NOMO-1 treated with dmso at 0.1 percent for 144 hours (cell line): ENCODE measurements at regions not wholly inside any gene's neighbourhood (a gene's known extent, or its start where the extent isn't known, plus 50 kb on each side); places are given as distances from the start of the nearest gene placed in this dataset.

ENCODE experiments used
- DNase-seq: peaks from one replicate; lab custom pipeline; 2025; ENCODE audit not compliant: unreplicated experiment; lab: John Stamatoyannopoulos, UW

- no peak for DNase-seq
Measured at GRCh38 chr12:22740656-22741355, 115.8 kb downstream of the ETNK1 start.

GRCh38 chr12:22743700-22744099 is 118.7 kb downstream of the ETNK1 start:
- no peak for DNase-seq

- DNase-seq = no peak
Measured at GRCh38 chr12:22744197-22744596, 119.2 kb downstream of the ETNK1 start.

GRCh38 chr12:22746720-22747119 is 121.7 kb downstream of the ETNK1 start:
- DNase-seq = no peak

- DNase-seq = peak; percentile 1
Measured at GRCh38 chr12:22755629-22756028, 130.7 kb downstream of the ETNK1 start.

- no peak for DNase-seq
Measured at GRCh38 chr12:22759769-22760674, 135.1 kb downstream of the ETNK1 start.

- no peak for DNase-seq
Measured at GRCh38 chr12:22765421-22766130, 140.6 kb downstream of the ETNK1 start.

- no peak for DNase-seq
Measured at GRCh38 chr12:22766911-22767420, 142.0 kb downstream of the ETNK1 start.

- DNase-seq = no peak
Measured at GRCh38 chr12:22781339-22781738, 156.4 kb downstream of the ETNK1 start.

GRCh38 chr12:22787557-22787956 is 162.6 kb downstream of the ETNK1 start:
- DNase-seq = no peak

GRCh38 chr12:22788913-22789312 is 163.9 kb downstream of the ETNK1 start:
- no peak for DNase-seq

- DNase-seq = no peak
Measured at GRCh38 chr12:22792138-22792537, 167.2 kb downstream of the ETNK1 start.

GRCh38 chr12:22794017-22794416 is 169.0 kb downstream of the ETNK1 start:
- no peak for DNase-seq

- DNase-seq = no peak
Measured at GRCh38 chr12:22796941-22797630, 172.1 kb downstream of the ETNK1 start.

- DNase-seq = peak; percentile 12
Measured at GRCh38 chr12:22797701-22798100, 172.7 kb downstream of the ETNK1 start.

GRCh38 chr12:22798116-22798515 is 173.1 kb downstream of the ETNK1 start:
- no peak for DNase-seq

- peak; percentile 55 for DNase-seq
Measured at GRCh38 chr12:22799503-22799902, 174.5 kb downstream of the ETNK1 start.

GRCh38 chr12:22800332-22800731 is 175.4 kb downstream of the ETNK1 start:
- DNase-seq = no peak

- DNase-seq = no peak
Measured at GRCh38 chr12:22802883-22803630, 178.1 kb downstream of the ETNK1 start.

GRCh38 chr12:22803725-22804124 is 178.8 kb downstream of the ETNK1 start:
- DNase-seq = no peak
